ENCODE measurements at regions not wholly inside any gene's neighbourhood (a gene's known extent, or its start where the extent isn't known, plus 50 kb on each side); places are given as distances from the start of the nearest gene placed in this dataset.

- Histone ChIP-seq H3K27me3 (replicated peaks in 2 of 5; ENCODE audit: control insufficient read depth in 4 of 5, insufficient read depth in 5 of 5, low read length in 4 of 5) (no peaks in the 10 kb centered on the region), H3K9me3 (ENCODE audit: control extremely low read depth in 1 of 5, control insufficient read depth in 4 of 5, insufficient read depth in 2 of 5, low read depth in 1 of 5, low read length in 4 of 5) (peaks cover 0 to 25% (median 12%) of the 10 kb centered on the region in 5 experiments), H3K4me1 (ENCODE audit: control extremely low read depth in 1 of 4, control insufficient read depth in 4 of 4, insufficient read depth in 4 of 4, low read length in 3 of 4) (no peaks in the 10 kb centered on the region), H3K27ac (ENCODE audit: insufficient read depth in 1 of 2, low read depth in 1 of 2, low read length in 2 of 2, poor library complexity in 1 of 2, severe bottlenecking in 2 of 2) (peak overlapping the region in 1 of 2 experiments; percentile 71), H3K36me3 (ENCODE audit: control insufficient read depth in 4 of 4, insufficient read depth in 4 of 4, low read length in 3 of 4) (no peaks in the 10 kb centered on the region), H3K4me3 (ENCODE audit: control insufficient read depth in 1 of 7, extremely low read depth in 1 of 7, insufficient read depth in 4 of 7, low read depth in 2 of 7, low read length in 6 of 7) (no peak overlapping the region)
- DNase-seq = peak in 1 of 3 donors; percentile 3
- 68% methylated on average over 13 of the region's 14 CpGs for WGBS (ENCODE audit: insufficient coverage)
- CTCF ChIA-PET = no interaction called here
- POLR2A ChIA-PET = no interaction called here
Observed at GRCh38 chr19:28606269-28607032, 606.5 kb downstream of the UQCRFS1 start.

DNA sequence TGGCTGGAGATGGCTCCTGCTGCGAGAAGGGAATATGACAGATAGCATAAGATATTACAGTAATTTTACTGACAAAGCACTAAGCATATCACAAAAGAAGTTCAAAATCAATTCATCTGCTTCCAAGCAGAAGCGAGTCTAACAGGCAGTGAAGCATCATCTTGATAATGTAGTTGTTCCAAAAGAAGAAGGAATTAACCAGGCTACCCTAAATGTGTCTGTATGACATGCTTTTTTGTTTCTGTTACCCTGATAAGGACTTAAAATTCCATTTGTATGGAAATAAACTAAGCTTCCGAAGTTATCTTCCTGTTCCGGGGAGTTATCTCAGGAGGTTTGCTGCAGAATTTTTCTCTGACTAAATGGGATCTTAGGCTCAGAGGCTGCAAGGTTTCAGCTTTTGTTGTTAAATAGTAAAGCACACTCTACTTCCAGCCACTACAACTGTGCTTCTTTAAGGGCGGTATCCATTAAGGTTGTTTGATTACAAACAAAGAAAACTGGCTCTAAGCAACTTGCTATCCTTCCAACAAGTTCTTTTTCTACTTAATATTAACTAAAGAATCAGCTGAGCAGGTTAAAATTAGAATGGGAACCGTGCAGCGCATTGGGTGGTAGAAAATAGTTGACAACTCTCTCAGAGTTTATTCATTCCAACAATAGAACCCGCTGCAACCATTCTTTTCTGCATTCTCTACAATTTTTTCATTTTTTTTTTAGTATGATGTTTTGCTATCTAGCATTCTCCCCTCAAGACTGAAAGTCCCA is 607.3 kb downstream of the UQCRFS1 start:
- peaks cover 0 to 25% (median 12%) of the 10 kb centered on the region in 5 experiments for H3K9me3 ChIP-seq (ENCODE audit: control extremely low read depth in 1 of 5, control insufficient read depth in 4 of 5, insufficient read depth in 2 of 5, low read depth in 1 of 5, low read length in 4 of 5)
- peak overlapping the region in 1 of 2 experiments; percentile 71 for H3K27ac ChIP-seq (ENCODE audit: insufficient read depth in 1 of 2, low read depth in 1 of 2, low read length in 2 of 2, poor library complexity in 1 of 2, severe bottlenecking in 2 of 2)
- no peaks in the 10 kb centered on the region for H3K4me1 ChIP-seq (ENCODE audit: control extremely low read depth in 1 of 4, control insufficient read depth in 4 of 4, insufficient read depth in 4 of 4, low read length in 3 of 4)
- H3K27me3 ChIP-seq (replicated peaks in 2 of 5; ENCODE audit: control insufficient read depth in 4 of 5, insufficient read depth in 5 of 5, low read length in 4 of 5) = no peaks in the 10 kb centered on the region
- H3K4me3 ChIP-seq (ENCODE audit: control insufficient read depth in 1 of 7, extremely low read depth in 1 of 7, insufficient read depth in 4 of 7, low read depth in 2 of 7, low read length in 6 of 7) = no peak overlapping the region
- DNase-seq = no peak
- POLR2A ChIA-PET = no interaction called here
- H3K36me3 ChIP-seq (ENCODE audit: control insufficient read depth in 4 of 4, insufficient read depth in 4 of 4, low read length in 3 of 4) = no peaks in the 10 kb centered on the region
- CTCF ChIA-PET = no interaction called here
- WGBS (ENCODE audit: insufficient coverage) = 93% methylated on average over 4 of the region's 8 CpGs

GRCh38 chr19:28603453-28603852 is 609.5 kb downstream of the UQCRFS1 start:
- no peak for DNase-seq
- Histone ChIP-seq H3K4me3 (ENCODE audit: control insufficient read depth in 1 of 7, extremely low read depth in 1 of 7, insufficient read depth in 4 of 7, low read depth in 2 of 7, low read length in 6 of 7) (no peak overlapping the region), H3K4me1 (ENCODE audit: control extremely low read depth in 1 of 4, control insufficient read depth in 4 of 4, insufficient read depth in 4 of 4, low read length in 3 of 4) (no peaks in the 10 kb centered on the region), H3K27me3 (replicated peaks in 2 of 5; ENCODE audit: control insufficient read depth in 4 of 5, insufficient read depth in 5 of 5, low read length in 4 of 5) (peaks cover 0 to 4% (median 0%) of the 10 kb centered on the region in 5 experiments), H3K9me3 (ENCODE audit: control extremely low read depth in 1 of 5, control insufficient read depth in 4 of 5, insufficient read depth in 2 of 5, low read depth in 1 of 5, low read length in 4 of 5) (peaks cover 0 to 22% (median 12%) of the 10 kb centered on the region in 5 experiments), H3K27ac (ENCODE audit: insufficient read depth in 1 of 2, low read depth in 1 of 2, low read length in 2 of 2, poor library complexity in 1 of 2, severe bottlenecking in 2 of 2) (no peak overlapping the region), H3K36me3 (ENCODE audit: control insufficient read depth in 4 of 4, insufficient read depth in 4 of 4, low read length in 3 of 4) (no peaks in the 10 kb centered on the region)
- 100% methylated on average over 2 of the region's 2 CpGs for WGBS (ENCODE audit: insufficient coverage)
- POLR2A ChIA-PET = no interaction called here
- CTCF ChIA-PET = no interaction called here

DNA sequence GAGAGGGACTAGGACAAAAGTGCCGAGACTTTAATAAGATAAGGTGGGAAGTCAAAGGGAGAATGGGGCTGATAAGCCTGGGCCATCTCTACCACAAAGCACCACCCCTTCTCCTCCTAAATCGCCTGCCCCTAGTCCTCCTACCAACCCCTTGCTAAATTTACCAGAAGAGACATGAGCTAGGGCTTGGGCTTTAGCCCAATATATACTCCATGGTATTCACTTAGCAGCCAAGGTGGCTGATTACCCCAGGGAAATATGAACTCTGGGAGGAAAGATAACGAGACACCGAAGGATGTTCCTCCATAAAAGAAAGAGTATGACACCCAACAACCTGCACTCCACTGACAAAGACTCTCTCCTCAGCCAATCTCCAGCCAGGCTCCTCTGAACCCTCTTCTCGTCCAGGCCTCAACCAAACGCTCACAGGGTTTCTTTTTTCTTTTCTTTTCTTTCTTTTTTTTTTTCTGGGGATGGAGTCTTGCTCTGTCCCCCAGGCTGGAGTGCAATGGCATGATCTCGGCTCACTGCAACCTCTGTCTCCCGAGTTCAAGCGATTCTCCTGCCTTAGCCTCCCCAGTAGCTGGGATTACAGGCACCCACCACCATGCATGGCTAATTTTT is 610.2 kb downstream of the UQCRFS1 start:
- H3K4me1 ChIP-seq (ENCODE audit: control extremely low read depth in 1 of 4, control insufficient read depth in 4 of 4, insufficient read depth in 4 of 4, low read length in 3 of 4) = no peaks in the 10 kb centered on the region
- ChIA-PET POLR2A (no interaction called here), CTCF (no interaction called here)
- H3K9me3 ChIP-seq (ENCODE audit: control extremely low read depth in 1 of 5, control insufficient read depth in 4 of 5, insufficient read depth in 2 of 5, low read depth in 1 of 5, low read length in 4 of 5) = peaks cover 0 to 19% (median 12%) of the 10 kb centered on the region in 5 experiments
- DNase-seq = no peak
- H3K36me3 ChIP-seq (ENCODE audit: control insufficient read depth in 4 of 4, insufficient read depth in 4 of 4, low read length in 3 of 4) = no peaks in the 10 kb centered on the region
- no peak overlapping the region for H3K27ac ChIP-seq (ENCODE audit: insufficient read depth in 1 of 2, low read depth in 1 of 2, low read length in 2 of 2, poor library complexity in 1 of 2, severe bottlenecking in 2 of 2)
- H3K4me3 ChIP-seq (ENCODE audit: control insufficient read depth in 1 of 7, extremely low read depth in 1 of 7, insufficient read depth in 4 of 7, low read depth in 2 of 7, low read length in 6 of 7) = no peak overlapping the region
- H3K27me3 ChIP-seq (replicated peaks in 2 of 5; ENCODE audit: control insufficient read depth in 4 of 5, insufficient read depth in 5 of 5, low read length in 4 of 5) = peaks cover 0 to 4% (median 0%) of the 10 kb centered on the region in 5 experiments
- 98% methylated on average over 5 of the region's 9 CpGs for WGBS (ENCODE audit: insufficient coverage)

DNA sequence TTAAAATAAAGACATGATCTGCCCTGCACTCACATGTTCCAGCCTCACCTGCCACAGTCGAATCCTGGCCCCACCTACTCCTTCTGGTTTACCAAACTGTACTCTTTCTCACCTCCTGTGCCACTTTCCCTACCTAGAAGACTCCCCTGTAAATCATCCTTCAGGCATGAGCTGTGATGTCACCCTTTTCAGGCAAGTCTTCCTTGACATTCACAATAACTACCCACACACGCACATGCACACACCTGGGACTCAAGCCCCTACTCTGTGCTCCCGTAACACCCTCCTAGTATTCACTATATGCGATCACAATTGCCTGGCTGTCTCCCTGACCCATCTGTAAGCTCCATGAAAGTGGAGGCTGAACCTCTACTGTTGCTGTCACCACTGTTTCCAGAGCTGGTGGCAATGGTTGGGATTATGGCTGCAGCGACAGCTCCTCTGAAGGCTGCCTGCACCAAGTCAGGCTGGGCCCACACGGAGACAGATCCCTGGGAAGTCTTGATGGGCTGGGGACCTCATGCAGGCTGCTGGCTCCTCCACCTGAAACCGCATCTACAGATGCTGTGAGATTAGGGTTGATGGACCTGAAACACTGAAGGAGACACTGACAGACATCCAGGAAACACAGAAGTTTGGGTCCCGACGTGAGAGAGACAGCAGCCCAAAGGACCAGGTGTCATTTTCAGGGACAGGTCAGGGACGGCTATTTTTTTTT is 611.1 kb downstream of the UQCRFS1 start:
- CTCF ChIA-PET = no interaction called here
- no peak overlapping the region for H3K4me3 ChIP-seq (ENCODE audit: control insufficient read depth in 1 of 7, extremely low read depth in 1 of 7, insufficient read depth in 4 of 7, low read depth in 2 of 7, low read length in 6 of 7)
- peaks cover 0 to 12% (median 9%) of the 10 kb centered on the region in 5 experiments for H3K9me3 ChIP-seq (ENCODE audit: control extremely low read depth in 1 of 5, control insufficient read depth in 4 of 5, insufficient read depth in 2 of 5, low read depth in 1 of 5, low read length in 4 of 5)
- no peaks in the 10 kb centered on the region for H3K36me3 ChIP-seq (ENCODE audit: control insufficient read depth in 4 of 4, insufficient read depth in 4 of 4, low read length in 3 of 4)
- H3K27ac ChIP-seq (ENCODE audit: insufficient read depth in 1 of 2, low read depth in 1 of 2, low read length in 2 of 2, poor library complexity in 1 of 2, severe bottlenecking in 2 of 2) = no peak overlapping the region
- POLR2A ChIA-PET = no interaction called here
- H3K4me1 ChIP-seq (ENCODE audit: control extremely low read depth in 1 of 4, control insufficient read depth in 4 of 4, insufficient read depth in 4 of 4, low read length in 3 of 4) = no peaks in the 10 kb centered on the region
- H3K27me3 ChIP-seq (replicated peaks in 2 of 5; ENCODE audit: control insufficient read depth in 4 of 5, insufficient read depth in 5 of 5, low read length in 4 of 5) = peaks cover 0 to 4% (median 0%) of the 10 kb centered on the region in 5 experiments
- DNase-seq = no peak
- 88% methylated on average over 9 of the region's 10 CpGs for WGBS (ENCODE audit: insufficient coverage)

GRCh38 chr19:28598861-28599260 is 614.1 kb downstream of the UQCRFS1 start:
- no peak overlapping the region for H3K4me3 ChIP-seq (ENCODE audit: control insufficient read depth in 1 of 7, extremely low read depth in 1 of 7, insufficient read depth in 4 of 7, low read depth in 2 of 7, low read length in 6 of 7)
- H3K27ac ChIP-seq (ENCODE audit: insufficient read depth in 1 of 2, low read depth in 1 of 2, low read length in 2 of 2, poor library complexity in 1 of 2, severe bottlenecking in 2 of 2) = no peak overlapping the region
- DNase-seq = no peak
- WGBS (ENCODE audit: insufficient coverage) = 92% methylated on average over 2 of the region's 3 CpGs
- ChIA-PET POLR2A (no interaction called here), CTCF (no interaction called here)
- H3K27me3 ChIP-seq (replicated peaks in 2 of 5; ENCODE audit: control insufficient read depth in 4 of 5, insufficient read depth in 5 of 5, low read length in 4 of 5) = peaks cover 0 to 4% (median 0%) of the 10 kb centered on the region in 5 experiments
- H3K9me3 ChIP-seq (ENCODE audit: control extremely low read depth in 1 of 5, control insufficient read depth in 4 of 5, insufficient read depth in 2 of 5, low read depth in 1 of 5, low read length in 4 of 5) = peaks cover 0 to under 1% (median 0%) of the 10 kb centered on the region in 5 experiments
- no peaks in the 10 kb centered on the region for H3K36me3 ChIP-seq (ENCODE audit: control insufficient read depth in 4 of 4, insufficient read depth in 4 of 4, low read length in 3 of 4)
- no peaks in the 10 kb centered on the region for H3K4me1 ChIP-seq (ENCODE audit: control extremely low read depth in 1 of 4, control insufficient read depth in 4 of 4, insufficient read depth in 4 of 4, low read length in 3 of 4)

Data from common myeloid progenitor, CD34-positive (primary cell).